HG03103 (cell line): ENCODE measurements at regions not wholly inside any gene's neighbourhood (a gene's known extent, or its start where the extent isn't known, plus 50 kb on each side); places are given as distances from the start of the nearest gene placed in this dataset.

Experiments
- ATAC-seq: cut with Tn5 transposase; IDR thresholded peaks from one replicate; pipeline ENCODE4 v1.9.1; 2021; ENCODE audit warnings: low read depth; ENCODE audit not compliant: unreplicated experiment

DNA sequence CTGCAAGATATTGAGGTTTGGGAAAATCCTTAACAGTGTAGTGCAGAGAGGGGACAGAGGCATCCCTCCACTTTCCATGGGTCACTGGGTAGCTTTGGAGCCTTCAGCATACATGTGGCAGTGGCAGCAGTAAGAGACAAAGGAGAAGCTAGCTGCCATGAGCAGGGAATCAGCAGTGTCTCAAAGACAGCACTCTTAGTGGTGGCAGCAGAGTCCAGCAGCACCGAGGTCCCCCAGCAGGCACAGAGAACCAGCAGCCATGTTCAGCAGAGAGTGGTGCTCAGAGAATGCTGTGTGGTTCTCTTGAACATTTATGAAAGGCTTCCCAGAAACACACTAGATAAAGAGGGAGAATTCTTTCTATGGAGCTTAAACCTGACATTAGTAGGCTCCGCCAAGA, 308.5 kb downstream of the CENPC start:
- no peak for ATAC-seq

DNA sequence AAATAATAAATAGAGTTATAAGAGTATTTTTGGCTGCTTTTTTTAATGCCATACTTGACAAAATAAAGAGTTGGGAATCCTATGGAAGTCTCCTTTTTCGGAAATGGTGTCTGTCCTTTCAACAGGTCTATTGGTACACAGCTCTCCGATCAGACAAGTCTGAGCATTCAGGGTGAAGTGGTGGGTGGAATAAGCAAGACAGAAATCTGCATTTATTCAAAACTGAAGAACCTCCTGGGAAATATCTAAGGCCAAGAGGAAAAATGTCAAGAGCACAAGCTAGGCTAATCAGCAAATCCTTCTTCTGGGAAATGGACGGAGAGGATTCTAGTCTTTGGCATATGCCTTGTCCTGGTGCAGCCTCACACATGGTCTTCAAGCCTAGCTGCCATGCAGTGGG, 309.0 kb downstream of the CENPC start:
- no peak for ATAC-seq

DNA sequence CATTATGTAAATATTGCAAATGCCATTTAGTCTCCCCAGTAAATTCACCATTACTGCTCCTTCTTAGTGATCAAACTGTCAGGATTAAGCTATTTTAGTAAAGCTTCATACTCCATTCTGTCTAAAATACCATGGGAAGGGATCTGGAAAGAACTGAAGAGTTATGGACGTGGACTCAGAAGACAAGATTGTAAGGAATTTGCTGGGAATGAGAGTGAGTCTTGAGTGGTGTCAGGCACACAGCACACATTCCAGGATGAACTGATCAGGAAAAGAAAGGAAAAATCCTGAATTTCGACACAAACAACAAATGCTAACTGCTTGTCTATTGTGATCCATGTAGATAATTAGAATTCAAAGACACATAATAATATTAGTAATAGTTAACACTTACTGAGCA, 311.0 kb downstream of the CENPC start:
- ATAC-seq, result no peak

DNA sequence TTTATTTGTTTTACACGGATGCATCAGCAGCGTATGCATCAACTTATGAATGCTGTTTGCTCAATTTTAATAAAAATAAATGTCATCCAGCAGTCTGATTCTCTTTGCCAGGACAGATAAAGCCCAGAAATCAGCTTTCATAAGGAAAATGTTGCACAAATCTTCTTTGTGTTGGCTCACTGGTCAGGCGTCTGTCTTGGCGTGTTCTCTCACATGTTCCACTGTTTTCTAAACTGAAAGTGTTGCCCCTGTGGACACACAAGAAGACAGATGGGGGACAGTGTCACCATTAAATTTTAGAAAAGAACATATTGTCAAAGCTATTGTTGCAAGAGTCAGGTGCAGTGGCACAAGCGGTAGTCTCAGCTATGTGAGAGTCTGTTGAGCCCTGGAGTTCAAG, 316.2 kb downstream of the CENPC start:
- ATAC-seq, result no peak

DNA sequence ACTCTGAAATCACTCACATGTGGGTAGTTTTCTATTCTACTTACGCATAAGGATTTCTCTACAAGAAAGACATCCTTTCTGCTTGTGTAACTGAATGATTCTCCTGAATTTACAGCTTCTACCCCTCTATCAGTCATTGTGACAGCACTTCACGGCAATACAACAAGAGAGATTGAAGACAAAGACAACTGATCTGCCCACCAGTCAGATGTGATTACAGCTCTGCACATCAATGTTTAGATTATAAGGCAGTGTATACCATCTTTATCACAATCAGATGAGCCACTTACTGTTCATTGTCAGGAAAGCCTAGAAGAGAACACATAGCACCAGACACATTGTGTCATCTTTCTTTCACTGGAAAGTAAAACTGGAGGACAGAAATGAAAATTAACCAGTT, 324.4 kb downstream of the CENPC start:
- no peak for ATAC-seq

DNA sequence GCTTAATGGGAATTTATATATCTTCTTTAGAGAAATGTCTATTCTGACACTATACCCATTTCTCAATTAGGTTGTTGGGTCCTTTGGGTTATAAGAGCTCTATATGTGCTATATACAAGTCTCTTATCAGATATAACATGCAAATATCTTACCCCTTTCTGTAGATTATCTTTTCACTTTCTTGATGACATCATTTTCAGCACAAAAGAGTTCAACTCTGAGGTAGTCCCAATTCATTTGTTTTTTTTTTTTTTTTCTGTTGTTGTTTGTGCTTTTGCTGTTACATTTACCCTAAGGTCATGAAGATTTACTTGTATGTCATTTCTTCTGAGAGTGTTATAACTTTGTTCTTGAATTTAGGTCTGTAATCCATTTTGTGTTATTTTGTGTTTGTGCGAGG, 326.4 kb downstream of the CENPC start:
- ATAC-seq, result no peak

DNA sequence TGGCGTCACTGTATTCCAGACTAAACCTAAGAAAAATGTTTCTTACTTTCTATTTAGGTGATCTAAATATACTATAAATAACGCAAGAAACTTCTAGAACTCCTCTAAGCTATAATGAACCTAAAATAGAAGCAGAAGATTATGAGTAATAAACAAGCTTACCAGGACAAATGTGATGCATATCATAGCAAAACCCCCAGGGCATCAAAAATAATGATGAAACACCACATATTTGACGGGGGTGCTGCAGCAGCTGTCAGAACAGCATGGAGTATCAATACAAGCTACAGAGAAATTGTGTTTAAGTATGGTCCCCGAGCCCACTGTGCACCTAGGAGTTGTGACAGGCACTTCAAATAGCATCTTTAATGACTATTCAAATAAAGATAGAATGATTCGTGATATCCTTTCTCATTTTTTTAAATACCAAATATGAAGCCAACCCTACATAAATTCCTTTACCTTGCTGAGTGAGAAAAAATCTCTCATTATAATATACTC, 337.3 kb downstream of the CENPC start:
- ATAC-seq, result no peak

DNA sequence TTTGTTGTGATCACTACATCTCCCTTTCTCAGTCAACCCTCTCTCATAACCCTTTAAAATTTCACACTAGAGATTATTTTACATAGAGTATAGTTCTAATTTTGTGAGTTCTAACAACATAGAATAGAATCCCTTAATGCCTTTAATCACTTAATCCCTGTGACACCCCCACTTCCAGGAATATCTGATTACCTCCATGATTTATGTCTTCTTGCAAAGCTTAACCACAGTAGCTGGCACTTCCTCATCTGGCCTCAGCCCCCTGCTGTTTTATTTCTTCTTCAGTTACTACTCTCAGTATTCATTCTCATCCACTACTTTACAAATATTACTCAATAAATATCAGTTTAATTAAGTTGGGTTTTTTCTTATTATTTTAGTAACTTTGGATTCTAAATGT, 340.9 kb downstream of the CENPC start:
- ATAC-seq, result no peak

DNA sequence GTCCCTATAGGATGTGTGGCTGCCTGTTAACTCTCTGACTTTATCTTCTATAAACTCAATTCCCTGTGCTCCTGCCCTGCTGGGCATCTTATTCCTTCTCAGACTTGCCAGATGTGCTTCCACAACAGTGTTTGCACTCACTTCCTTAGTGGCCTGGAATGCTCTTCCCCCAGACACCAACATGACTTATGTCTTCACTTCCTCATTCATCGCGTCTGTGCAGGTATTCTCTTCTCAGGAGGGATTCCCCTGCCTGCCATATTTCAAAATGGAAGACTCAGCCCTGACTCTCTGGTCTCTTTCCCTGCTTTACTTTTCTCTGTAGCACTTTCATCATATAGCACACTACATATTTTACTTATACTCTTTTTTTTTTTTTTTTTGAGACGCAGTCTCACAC, 344.0 kb downstream of the CENPC start:
- ATAC-seq, result peak; percentile 53

DNA sequence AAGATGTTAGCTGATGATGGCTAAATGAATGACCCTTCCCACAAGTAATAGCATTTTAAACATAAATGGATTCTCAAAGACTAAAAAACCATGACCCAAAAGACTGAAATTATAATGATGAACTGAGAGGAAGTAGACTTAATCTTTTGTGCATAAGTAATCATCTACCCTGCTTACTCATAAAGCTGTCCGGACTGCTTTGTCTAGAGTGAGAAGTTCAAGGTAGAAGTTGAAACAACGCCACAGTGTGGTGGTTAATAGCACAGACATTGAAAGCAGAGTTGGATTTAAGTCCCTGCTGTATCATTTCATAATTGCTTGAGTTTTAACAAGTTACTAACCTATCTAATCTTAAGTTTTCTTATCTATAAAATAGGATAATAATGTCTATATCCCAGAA, 346.6 kb downstream of the CENPC start:
- no peak for ATAC-seq

DNA sequence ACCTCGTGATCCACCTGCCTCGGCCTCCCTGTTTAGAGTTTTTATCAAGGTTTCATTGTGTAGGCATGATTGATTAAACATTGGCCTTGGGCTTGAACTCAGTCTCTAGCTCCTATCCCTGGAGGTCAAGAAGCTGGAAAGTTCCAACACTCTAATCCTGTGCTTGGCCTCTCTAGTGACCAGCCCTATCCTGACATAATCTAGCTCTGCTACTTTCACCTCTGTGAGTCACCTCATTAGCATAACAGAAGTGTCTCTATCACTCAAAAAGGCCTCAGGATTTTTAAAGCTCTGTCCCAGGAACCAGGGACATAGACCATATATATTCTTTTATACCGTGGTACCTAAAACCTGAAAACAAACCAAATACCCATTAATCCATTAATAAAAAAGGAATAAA, 377.5 kb downstream of the CENPC start:
- ATAC-seq, result no peak

DNA sequence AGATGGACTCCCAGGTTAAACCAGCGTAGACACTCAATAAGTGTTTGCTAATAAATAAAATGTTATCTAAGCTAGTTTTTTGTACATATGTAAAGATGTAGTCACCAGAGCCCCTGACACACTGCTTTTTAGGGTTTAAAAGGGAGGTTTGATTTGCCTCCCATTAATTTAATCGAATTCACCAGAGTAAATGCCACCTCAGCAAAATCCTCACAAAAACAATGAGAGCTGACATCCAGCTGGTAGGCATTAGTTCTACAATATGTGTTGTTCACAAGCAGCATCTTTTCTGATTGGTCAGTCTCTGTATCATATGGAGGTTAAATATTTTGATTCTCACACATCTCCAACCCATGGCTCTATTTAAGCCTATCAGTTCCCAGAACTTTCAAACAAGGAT, 382.6 kb downstream of the CENPC start:
- no peak for ATAC-seq

DNA sequence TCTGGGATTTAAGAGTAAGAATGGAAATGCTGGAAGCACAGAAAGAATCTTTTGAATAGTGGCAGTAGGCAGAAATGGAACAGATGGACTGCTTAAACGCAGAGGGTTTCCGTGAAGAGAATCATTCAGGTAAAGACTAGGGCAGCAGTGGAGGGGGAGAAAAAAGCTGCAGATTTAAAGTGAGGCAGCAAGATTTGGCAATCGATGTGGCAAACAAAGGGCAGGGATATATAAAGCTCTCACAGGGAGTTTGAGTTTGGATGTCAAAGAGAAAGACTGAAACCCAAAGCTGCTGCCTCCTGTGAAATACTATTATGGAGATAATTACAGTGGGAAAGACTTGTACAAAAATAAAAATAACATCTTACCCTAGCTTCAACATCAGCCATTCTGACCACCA, 384.0 kb downstream of the CENPC start:
- no peak for ATAC-seq

DNA sequence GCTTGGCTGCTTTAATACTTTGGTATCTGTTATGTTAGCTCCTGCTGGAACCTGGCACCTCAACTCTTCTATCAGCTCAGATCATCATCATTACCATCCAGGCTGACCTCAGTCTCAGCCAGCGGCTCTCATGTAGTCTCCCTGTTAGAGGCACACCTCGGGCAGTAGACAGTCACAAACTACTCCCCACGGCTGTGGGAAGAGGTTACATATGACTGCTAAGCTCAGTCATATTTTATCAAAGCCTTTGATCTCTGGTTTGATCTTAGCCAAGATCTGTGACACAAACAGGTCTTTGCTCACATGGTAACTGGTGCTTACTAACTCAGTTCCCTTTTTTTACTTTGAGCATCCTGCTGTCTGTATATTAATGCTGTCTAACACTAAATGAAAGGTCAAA, 384.9 kb downstream of the CENPC start:
- ATAC-seq, result peak; percentile 60

DNA sequence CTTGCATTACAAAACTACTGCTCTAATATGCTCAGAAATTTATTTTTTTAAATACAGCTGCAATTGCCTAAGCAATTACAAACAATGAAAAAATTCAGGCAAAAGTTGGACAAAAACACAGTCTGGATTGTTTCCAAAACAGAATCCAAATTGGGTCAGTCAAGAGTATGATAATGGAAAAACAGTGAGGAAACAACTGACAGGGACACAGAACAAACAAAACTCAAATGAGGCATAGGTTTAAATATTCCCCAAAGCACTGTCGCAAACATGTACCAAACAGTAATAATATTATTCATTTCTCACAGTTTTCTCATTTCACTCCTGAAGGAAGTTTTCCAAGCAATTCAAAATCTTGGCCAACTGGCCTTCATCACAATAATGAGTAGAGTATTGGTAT, 386.6 kb downstream of the CENPC start:
- ATAC-seq, result no peak

DNA sequence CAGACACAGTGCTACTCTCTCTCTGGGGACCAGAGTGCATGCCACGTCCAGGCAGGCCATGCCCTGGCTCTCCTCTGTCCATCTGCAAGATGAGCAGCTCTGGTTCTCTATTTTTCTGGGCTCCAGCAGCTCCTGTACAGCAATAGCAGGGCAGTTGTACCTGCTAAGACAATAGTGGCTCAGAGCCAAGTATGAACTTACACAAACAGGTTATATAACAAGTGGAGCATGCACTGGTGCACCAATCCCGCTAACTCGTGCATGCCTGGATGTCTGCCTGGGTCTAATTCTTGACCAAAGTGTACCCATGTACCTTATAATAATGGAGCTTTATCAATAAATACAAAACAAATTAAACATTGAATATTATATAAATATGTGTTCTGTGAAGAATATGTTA, 392.3 kb downstream of the CENPC start:
- ATAC-seq, result no peak

DNA sequence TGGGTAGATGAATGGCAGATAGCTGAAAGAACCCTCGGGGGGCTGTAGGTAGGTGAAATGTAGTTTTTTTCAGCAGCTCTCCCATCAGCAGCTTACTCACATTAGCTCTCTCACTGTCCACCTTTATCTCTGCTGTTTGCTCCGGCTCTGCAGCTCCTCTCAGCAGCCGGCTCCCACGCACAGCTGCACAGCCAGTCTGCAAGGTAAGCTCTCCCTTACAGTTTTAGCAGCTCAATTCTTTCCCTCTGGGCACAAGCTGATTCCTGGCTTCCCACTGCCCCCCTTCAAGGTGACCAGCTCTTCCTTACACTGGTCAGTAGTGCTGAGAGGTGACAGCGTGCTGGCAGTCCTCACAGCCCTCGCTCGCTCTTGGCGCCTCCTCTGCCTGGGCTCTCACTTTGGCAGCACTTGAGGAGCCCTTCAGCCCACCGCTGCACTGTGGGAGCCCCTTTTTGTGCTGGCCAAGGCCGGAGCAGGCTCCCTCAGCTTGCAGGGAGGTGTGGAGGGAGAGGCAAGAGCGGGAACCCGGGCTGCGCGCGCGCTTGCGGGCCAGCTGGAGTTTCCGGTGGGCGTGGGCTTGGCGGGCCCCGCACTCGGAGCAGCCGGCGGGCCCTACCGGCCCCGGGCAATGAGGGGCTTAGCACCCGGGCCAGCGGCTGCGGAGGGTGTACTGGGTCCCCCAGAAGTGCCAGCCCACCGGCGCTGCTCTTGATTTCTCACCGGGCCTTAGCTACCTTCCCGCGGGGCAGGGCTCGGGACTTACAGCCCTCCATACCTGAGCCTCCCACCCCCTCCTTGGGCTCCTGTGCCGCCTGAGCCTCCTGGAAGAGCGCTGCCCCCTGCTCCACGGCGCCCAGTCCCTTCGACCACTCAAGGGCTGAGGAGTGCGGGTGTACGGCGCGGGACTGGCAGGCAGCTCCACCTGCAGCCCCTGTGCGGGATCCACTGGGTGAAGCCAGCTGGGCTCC, 393.6 kb downstream of the CENPC start:
- ATAC-seq, result no peak

DNA sequence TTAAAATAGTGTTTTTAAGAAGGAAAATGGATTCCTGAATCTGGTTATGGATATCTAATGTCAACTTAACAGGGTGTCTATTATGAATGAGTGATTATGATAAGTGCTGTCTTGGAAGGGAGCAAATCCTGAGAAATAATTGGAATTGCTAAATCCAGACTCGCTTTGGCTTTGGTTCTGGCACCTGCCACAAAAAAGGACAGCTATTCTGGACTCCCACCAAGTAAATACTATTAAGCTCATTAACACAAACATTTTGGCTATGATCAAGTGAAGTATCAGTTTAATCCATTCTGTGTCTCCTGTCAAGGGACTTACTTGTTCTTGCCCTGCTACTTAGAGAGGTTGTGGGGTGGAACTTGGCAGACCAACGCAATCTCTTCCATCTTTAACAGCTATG, 403.7 kb downstream of the CENPC start:
- no peak for ATAC-seq

DNA sequence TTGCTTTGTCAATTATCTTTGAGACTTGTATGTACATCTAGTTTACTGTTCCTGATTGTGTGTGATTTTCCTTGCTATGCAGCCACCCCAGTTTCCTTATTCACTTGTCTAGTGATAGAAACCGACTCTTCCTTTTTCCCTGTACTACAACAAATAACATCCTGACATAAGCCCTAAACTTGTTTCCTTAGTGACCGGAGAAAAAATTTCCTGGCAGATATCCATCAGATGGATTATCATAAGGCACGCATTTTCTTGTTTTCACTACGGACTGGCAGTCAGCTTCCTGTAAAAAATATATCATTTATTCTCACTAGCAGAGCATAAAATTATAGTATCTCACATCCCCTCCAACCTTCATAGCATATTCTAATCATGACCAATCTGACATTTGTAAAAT, 410.7 kb downstream of the CENPC start:
- ATAC-seq, result no peak

DNA sequence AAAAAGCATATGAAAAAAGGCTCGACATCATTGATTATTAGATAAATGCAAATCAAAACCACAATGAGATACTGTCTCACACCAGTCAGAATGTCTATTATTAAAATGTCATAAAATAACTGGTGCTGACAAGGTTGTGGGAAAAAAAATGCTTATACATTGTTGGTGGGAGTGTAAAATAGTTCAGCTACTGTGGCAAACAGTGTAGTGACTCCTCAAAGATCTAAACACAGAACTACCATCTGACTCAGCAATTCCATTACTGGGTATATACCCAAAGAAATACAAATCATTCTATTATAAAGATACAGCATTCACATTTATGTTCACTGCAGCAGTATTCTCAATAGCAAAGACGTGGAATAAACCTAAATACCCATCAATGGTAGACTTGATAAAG, 412.1 kb downstream of the CENPC start:
- ATAC-seq, result no peak

DNA sequence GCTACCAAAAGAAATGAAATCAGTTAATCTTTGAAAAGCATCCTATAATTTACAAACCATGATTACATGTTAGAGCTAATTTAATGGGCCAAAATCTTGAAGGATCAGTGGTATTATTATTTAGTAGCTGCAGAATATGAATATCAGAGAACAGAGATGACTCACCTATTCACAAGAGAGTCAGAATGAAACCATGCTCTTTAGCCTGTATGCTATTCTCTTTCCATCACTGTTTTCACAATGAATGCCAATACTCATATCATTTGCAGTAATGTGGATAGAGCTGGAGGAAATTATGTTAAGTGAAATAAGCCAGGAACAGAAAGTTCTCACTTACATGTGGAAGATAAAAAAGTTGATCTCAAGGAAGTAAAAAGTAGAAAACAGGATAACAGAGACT, 414.1 kb downstream of the CENPC start:
- ATAC-seq, result peak; percentile 95

DNA sequence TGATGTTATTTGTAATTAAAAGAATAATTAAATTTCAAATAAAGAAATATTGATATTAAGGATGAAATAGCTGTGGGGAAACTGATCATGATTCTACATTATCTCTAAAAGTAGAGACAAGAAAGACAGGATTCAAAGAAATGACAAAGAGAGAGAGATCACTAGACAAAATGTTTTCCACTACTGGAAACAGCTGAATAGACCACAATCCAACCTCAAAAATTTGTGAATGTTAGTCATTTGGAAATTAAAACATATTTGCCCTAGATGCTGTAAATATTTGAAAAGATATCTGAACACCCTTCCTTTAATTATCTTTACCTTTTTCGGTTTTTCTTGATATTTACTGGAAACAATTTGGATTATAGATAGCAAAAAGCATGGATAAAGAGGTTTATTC, 414.9 kb downstream of the CENPC start:
- no peak for ATAC-seq
